HUES48 (cell line): ENCODE measurements at regions not wholly inside any gene's neighbourhood (a gene's known extent, or its start where the extent isn't known, plus 50 kb on each side); places are given as distances from the start of the nearest gene placed in this dataset.

Experiments
- H3K27ac ChIP-seq: one replicate; pipeline ENCODE4 v1.7.0; 2013; ENCODE audit warnings: low read depth, low read length, inconsistent platforms
- H3K27me3 ChIP-seq: 2 replicates; pipeline ENCODE4 v1.6.1; 2013; ENCODE audit warnings: mild to moderate bottlenecking, low read length; ENCODE audit not compliant: control insufficient read depth, insufficient read depth
- H3K36me3 ChIP-seq: 2 replicates; pipeline ENCODE4 v1.6.1; 2013; ENCODE audit warnings: low read length; ENCODE audit not compliant: control insufficient read depth, insufficient read depth
- H3K4me1 ChIP-seq: 2 replicates; pipeline ENCODE4 v1.6.1; 2013; ENCODE audit warnings: mild to moderate bottlenecking, low read length; ENCODE audit not compliant: control insufficient read depth, insufficient read depth
- H3K4me3 ChIP-seq: 2 replicates; pipeline ENCODE4 v1.5.1; 2013; ENCODE audit warnings: mild to moderate bottlenecking, low read depth, low read length
- H3K9ac ChIP-seq: 2 replicates; pipeline ENCODE4 v1.6.1; 2013; ENCODE audit warnings: mild to moderate bottlenecking, low read depth, low read length, moderate library complexity
- H3K9me3 ChIP-seq: 2 replicates; pipeline ENCODE4 v1.6.1; 2013; ENCODE audit warnings: low read length; ENCODE audit not compliant: control insufficient read depth, insufficient read depth

GRCh38 chr17:52732841-52733240, 574.3 kb upstream of the CA10 start:
- H3K9ac ChIP-seq, result no peak overlapping the region
- no peak overlapping the region for H3K27ac ChIP-seq
- H3K9me3 ChIP-seq, result no peaks in the 10 kb centered on the region
- H3K27me3 ChIP-seq, result no peaks in the 10 kb centered on the region
- no peak overlapping the region for H3K4me3 ChIP-seq
- H3K4me1 ChIP-seq, result no peaks in the 10 kb centered on the region
- no peaks in the 10 kb centered on the region for H3K36me3 ChIP-seq

GRCh38 chr17:52724578-52724977, 566.1 kb upstream of the CA10 start:
- Histone ChIP-seq H3K27me3 (no peaks in the 10 kb centered on the region), H3K27ac (no peak overlapping the region), H3K9ac (no peak overlapping the region)

GRCh38 chr17:52721910-52722309, 563.4 kb upstream of the CA10 start:
- no peaks in the 10 kb centered on the region for H3K27me3 ChIP-seq
- H3K27ac ChIP-seq, result no peak overlapping the region
- no peaks in the 10 kb centered on the region for H3K9me3 ChIP-seq
- H3K36me3 ChIP-seq, result no peaks in the 10 kb centered on the region
- H3K9ac ChIP-seq, result no peak overlapping the region
- H3K4me1 ChIP-seq, result 0 out of 2 replicates have a peak, but pooled peaks cover 3% of the 10 kb centered on the region
- no peak overlapping the region for H3K4me3 ChIP-seq

More at GRCh38 chr17:52724578-52724977, 566.1 kb upstream of the CA10 start:
- Histone ChIP-seq H3K36me3 (no peaks in the 10 kb centered on the region), H3K9me3 (no peaks in the 10 kb centered on the region), H3K4me1 (0 out of 2 replicates have a peak, but pooled peaks cover 3% of the 10 kb centered on the region), H3K4me3 (no peak overlapping the region)

DNA sequence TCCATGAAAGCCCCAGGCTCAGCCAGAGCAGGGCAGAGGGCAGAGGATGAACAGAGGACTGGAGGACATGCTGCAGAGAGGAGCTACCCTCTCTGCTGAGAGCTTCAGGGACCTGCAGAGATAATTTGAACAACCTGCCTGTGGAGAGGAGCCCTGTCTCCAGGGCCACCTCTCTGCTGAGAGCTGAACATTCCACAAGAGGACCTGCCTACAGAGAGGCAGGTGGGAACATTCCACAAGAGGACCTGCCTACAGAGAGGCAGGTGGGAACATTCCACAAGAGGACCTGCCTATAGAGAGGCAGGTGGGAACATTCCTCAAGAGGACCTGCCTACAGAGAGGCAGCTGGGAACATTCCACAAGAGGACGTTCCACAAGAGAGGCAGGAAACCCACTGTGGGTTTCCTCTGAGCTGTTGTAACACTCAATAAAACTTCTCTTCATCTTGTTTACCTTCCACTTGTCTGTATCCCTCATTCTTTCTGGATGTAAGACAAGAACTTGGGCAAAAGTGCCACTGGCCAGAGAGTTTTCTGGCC, 551.9 kb upstream of the CA10 start:
- no peaks in the 10 kb centered on the region for H3K36me3 ChIP-seq
- H3K4me1 ChIP-seq, result no peaks in the 10 kb centered on the region
- H3K27me3 ChIP-seq, result no peaks in the 10 kb centered on the region
- H3K4me3 ChIP-seq, result no peak overlapping the region
- no peak overlapping the region for H3K9ac ChIP-seq
- H3K27ac ChIP-seq, result no peak overlapping the region
- no peaks in the 10 kb centered on the region for H3K9me3 ChIP-seq

GRCh38 chr17:52709724-52710123, 551.2 kb upstream of the CA10 start:
- no peaks in the 10 kb centered on the region for H3K36me3 ChIP-seq
- no peaks in the 10 kb centered on the region for H3K27me3 ChIP-seq
- no peaks in the 10 kb centered on the region for H3K9me3 ChIP-seq
- H3K4me3 ChIP-seq, result no peak overlapping the region
- no peak overlapping the region for H3K9ac ChIP-seq
- no peak overlapping the region for H3K27ac ChIP-seq
- no peaks in the 10 kb centered on the region for H3K4me1 ChIP-seq

DNA sequence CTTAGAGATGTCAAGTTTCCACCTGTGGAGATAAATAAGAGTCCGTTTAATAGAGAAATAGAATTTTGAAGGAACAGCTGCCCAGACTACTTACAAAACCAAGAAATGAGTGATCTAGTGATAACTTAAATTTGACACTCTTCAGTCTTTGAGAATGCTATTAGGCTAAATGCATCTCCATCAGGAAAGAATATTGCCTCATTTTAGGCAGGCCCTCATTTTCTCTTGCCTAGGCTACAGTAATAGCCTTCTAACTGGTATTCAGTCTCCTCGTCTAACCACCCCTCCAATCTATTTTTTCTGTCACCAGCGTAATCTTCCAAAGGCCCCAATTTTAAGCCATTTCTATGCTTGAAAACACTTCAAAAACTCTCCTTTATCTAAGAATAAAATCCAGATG, 537.8 kb upstream of the CA10 start:
- Histone ChIP-seq H3K27me3 (no peaks in the 10 kb centered on the region), H3K4me3 (no peak overlapping the region), H3K27ac (no peak overlapping the region), H3K9ac (no peak overlapping the region), H3K36me3 (no peaks in the 10 kb centered on the region), H3K4me1 (no peaks in the 10 kb centered on the region), H3K9me3 (no peaks in the 10 kb centered on the region)

DNA sequence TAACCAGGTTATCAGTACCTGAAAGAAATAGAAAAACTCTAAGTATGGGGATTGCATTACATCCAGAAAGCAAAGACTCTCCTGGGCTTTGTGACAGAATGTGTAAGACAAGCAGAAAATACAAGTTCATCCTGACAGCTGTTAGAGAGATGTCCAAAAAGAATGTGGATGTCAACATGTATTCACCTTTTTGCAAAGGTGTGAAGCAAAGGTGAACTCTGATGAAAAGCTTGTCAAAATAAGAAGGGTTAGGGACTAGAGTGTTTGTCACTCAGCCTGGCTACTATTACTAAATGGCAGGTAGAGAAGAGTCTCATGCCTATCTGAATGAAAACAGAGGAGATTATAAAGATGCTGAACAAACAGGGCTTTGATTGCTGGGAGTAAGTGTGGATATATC, 527.6 kb upstream of the CA10 start:
- Histone ChIP-seq H3K36me3 (no peaks in the 10 kb centered on the region), H3K27ac (no peak overlapping the region), H3K9ac (no peak overlapping the region), H3K27me3 (no peaks in the 10 kb centered on the region), H3K9me3 (no peaks in the 10 kb centered on the region), H3K4me1 (0 out of 2 replicates have a peak, but pooled peaks cover 3% of the 10 kb centered on the region), H3K4me3 (no peak overlapping the region)

DNA sequence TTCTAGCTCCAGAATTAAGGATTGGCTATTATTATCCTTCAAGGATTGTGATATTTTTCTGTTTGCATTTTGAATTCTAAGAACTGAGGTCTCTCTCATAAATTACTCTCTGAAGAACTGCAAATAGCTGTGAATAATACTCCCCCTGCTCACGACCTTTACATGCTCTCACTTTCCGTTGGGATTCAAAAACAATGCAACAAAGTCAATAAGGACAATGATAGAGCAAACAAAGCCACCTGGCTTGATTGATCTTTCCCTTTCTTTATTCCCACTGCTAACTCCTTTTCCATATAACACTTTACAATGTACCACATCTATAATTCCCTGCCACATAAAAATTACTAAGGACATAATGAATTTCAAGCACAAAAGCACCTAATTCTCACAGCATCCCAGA, 523.0 kb upstream of the CA10 start:
- H3K4me3 ChIP-seq, result no peak overlapping the region
- H3K9me3 ChIP-seq, result no peaks in the 10 kb centered on the region; the same call in 1 of the 2 replicates
- 0 out of 2 replicates have a peak, but pooled peaks cover 3% of the 10 kb centered on the region for H3K4me1 ChIP-seq
- H3K27me3 ChIP-seq, result no peaks in the 10 kb centered on the region
- no peak overlapping the region for H3K9ac ChIP-seq
- no peaks in the 10 kb centered on the region for H3K36me3 ChIP-seq
- H3K27ac ChIP-seq, result no peak overlapping the region

DNA sequence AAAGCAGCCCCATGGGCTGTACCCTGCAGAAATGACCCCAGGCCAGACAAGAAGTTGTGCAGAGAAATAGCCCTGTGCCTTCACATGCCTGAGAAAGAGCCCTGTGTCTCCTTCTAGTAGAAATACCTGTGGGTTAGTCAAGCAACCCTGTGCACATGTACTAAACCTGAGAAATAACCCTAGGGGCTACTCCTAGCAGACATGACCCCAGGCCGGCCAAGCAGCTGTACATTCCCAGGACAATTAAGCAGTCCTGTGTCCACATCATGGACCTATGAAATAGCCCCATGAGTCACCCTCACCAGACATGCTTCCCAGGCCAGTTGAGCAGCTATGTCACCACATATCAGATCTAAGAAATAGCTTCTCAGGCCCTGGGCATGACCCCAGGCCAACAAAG, 519.7 kb upstream of the CA10 start:
- Histone ChIP-seq H3K4me1 (0 out of 2 replicates have a peak, but pooled peaks cover 3% of the 10 kb centered on the region), H3K9me3 (no peaks in the 10 kb centered on the region; the same call in 1 of the 2 replicates), H3K9ac (no peak overlapping the region), H3K36me3 (no peaks in the 10 kb centered on the region), H3K4me3 (no peak overlapping the region), H3K27ac (no peak overlapping the region), H3K27me3 (no peaks in the 10 kb centered on the region)

GRCh38 chr17:52674686-52675085, 516.2 kb upstream of the CA10 start:
- H3K4me3 ChIP-seq, result no peak overlapping the region
- no peaks in the 10 kb centered on the region; the same call in 1 of the 2 replicates for H3K9me3 ChIP-seq
- H3K9ac ChIP-seq, result no peak overlapping the region
- H3K27me3 ChIP-seq, result no peaks in the 10 kb centered on the region
- no peaks in the 10 kb centered on the region for H3K36me3 ChIP-seq
- H3K27ac ChIP-seq, result no peak overlapping the region
- no peaks in the 10 kb centered on the region for H3K4me1 ChIP-seq

DNA sequence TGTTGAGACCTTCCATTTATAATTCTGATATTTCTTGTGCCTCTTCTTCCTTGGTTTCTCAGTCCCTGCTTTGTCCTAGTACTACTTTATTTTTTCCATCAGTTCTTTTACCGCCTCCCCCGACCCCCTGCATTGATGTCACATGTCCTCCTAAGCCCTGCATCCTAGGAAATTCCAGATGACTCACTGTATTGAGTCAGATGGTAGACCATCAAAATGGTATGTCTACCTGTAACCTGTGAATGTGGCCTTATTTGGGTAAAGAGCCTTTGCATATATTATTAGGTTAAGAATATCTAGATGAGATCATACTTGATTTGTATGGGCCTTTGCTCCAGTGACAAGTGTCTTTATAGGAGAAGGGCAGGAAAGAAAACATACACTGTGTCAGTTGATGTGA, 515.3 kb upstream of the CA10 start:
- no peaks in the 10 kb centered on the region for H3K36me3 ChIP-seq
- H3K4me3 ChIP-seq, result no peak overlapping the region
- H3K27ac ChIP-seq, result no peak overlapping the region
- no peaks in the 10 kb centered on the region; the same call in 1 of the 2 replicates for H3K9me3 ChIP-seq
- H3K27me3 ChIP-seq, result no peaks in the 10 kb centered on the region
- H3K9ac ChIP-seq, result no peak overlapping the region
- no peaks in the 10 kb centered on the region for H3K4me1 ChIP-seq
